ENCODE measurements at regions not wholly inside any gene's neighbourhood (a gene's known extent, or its start where the extent isn't known, plus 50 kb on each side); places are given as distances from the start of the nearest gene placed in this dataset.

DNA sequence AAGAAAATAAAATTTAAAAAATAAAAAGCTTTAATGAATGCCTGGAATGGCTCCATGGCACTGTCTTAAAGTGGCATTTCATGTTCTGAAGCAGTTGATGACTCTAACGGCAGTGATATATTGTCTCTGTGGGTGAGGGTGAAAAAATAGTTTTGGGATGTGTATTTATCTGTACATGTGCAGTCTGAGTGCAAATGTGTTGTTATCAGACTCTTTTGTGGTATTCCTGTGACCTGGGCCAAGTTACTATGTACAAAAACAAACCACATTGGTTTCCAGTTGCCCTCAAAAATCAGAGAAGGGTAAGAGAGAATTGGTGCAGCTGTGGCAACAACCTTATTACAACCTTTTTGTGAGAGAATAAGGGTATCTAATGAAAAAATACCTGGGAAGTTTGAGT lies 81.7 kb upstream of the CCDC91 start:
- Histone ChIP-seq H2BK5ac (ENCODE audit: insufficient read length, low read length) (no peak overlapping the region), H3T11ph (ENCODE audit: low read length) (no peak overlapping the region), H2AK5ac (ENCODE audit: insufficient read length, low read length) (no peak overlapping the region), H2BK120ac (ENCODE audit: low read depth, low read length, poor library complexity, severe bottlenecking) (no peak overlapping the region), H2BK12ac (ENCODE audit: insufficient read length, low read depth, low read length) (no peak overlapping the region), H3K23me2 (ENCODE audit: insufficient read length, low read depth, low read length, poor library complexity, severe bottlenecking) (no peaks in the 10 kb centered on the region), H3K4ac (ENCODE audit: low read depth, low read length) (no peak overlapping the region), H3K27ac (ENCODE audit: insufficient read length, low read depth, low read length) (no peak overlapping the region), H2AFZ (ENCODE audit: low read length) (no peak overlapping the region), H3K27me3 (ENCODE audit: insufficient read depth, low read length) (no peaks in the 10 kb centered on the region), H4K91ac (ENCODE audit: insufficient read length, low read depth, low read length) (no peak overlapping the region), H3K4me1 (ENCODE audit: insufficient read depth, low read length) (no peaks in the 10 kb centered on the region), H2BK15ac (ENCODE audit: low read depth, low read length) (no peak overlapping the region), H3K14ac (ENCODE audit: insufficient read depth, low read length) (no peak overlapping the region), H3K4me2 (ENCODE audit: insufficient read depth, insufficient read length, low read length) (no peak overlapping the region), H3K56ac (ENCODE audit: insufficient read length, low read depth, low read length) (no peak overlapping the region), H4K8ac (replicated peaks; ENCODE audit: insufficient read length, low read depth, low read length) (no peak overlapping the region), H4K20me1 (ENCODE audit: control insufficient read depth, insufficient read depth, insufficient read length) (no peaks in the 10 kb centered on the region), H3K9ac (ENCODE audit: extremely low read depth, insufficient read length, low read length) (no peak overlapping the region), H3K18ac (ENCODE audit: insufficient read length, low read depth, low read length) (no peak overlapping the region), H3K79me1 (ENCODE audit: insufficient read depth, low read depth, low read length, poor library complexity, severe bottlenecking) (no peaks in the 10 kb centered on the region), H4K5ac (ENCODE audit: insufficient read length, low read depth, low read length) (no peak overlapping the region), H3K79me2 (ENCODE audit: insufficient read depth, low read length) (no peaks in the 10 kb centered on the region), H2BK20ac (ENCODE audit: low read depth, low read length, poor library complexity, severe bottlenecking) (no peak overlapping the region), H3K9me3 (ENCODE audit: control insufficient read depth, low read depth, low read length) (no peaks in the 10 kb centered on the region), H3K23ac (ENCODE audit: insufficient read length, low read depth, low read length) (no peak overlapping the region)
- no CpG with 5 or more reads among the region's 1 CpG for WGBS (ENCODE audit: extremely low coverage, insufficient read length, low lambda C conversion rate)
- Mint-ChIP-seq H3K27ac (no peak overlapping the region), H3K27me3 (ENCODE audit: low read depth) (no peaks in the 10 kb centered on the region), H3K4me1 (no peaks in the 10 kb centered on the region), H3K4me3 (no peak overlapping the region), H3K36me3 (ENCODE audit: insufficient read depth in 1 of 3, low read depth in 3 of 3) (no peaks in the 10 kb centered on the region), H3K9me3 (no peaks in the 10 kb centered on the region; a peak in 1 of 5 replicates)
- TF ChIP-seq, protein P1, sequence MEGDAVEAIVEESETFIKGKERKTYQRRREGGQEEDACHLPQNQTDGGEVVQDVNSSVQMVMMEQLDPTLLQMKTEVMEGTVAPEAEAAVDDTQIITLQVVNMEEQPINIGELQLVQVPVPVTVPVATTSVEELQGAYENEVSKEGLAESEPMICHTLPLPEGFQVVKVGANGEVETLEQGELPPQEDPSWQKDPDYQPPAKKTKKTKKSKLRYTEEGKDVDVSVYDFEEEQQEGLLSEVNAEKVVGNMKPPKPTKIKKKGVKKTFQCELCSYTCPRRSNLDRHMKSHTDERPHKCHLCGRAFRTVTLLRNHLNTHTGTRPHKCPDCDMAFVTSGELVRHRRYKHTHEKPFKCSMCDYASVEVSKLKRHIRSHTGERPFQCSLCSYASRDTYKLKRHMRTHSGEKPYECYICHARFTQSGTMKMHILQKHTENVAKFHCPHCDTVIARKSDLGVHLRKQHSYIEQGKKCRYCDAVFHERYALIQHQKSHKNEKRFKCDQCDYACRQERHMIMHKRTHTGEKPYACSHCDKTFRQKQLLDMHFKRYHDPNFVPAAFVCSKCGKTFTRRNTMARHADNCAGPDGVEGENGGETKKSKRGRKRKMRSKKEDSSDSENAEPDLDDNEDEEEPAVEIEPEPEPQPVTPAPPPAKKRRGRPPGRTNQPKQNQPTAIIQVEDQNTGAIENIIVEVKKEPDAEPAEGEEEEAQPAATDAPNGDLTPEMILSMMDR (conservative IDR thresholded peaks at IDR 0.05) = no peak
- no peak for DNase-seq

Data from H9 (cell line).